SK-N-SH treated with all-trans-retinoic acid at 6 μM for 48 hours (cell line): ENCODE measurements at regions not wholly inside any gene's neighbourhood (a gene's known extent, or its start where the extent isn't known, plus 50 kb on each side); places are given as distances from the start of the nearest gene placed in this dataset.

ENCODE experiments used
- ATAC-seq: fragments of 200-7000 bp; cut with Tn5 transposase; 3 replicates; pipeline ENCODE4 v1.9.1; 2020; ENCODE audit warnings: mild to moderate bottlenecking, moderate library complexity
- CSDC2 ChIP-seq: fragments of 250-450 bp; sonication (Bioruptor Pico); IDR thresholded peaks from 2 replicates; pipeline ENCODE4 v1.5.0; 2020; ENCODE audit warnings: mild to moderate bottlenecking, moderate library complexity
- ESRRG ChIP-seq: fragments of 250-450 bp; sonication (Bioruptor Pico); IDR thresholded peaks from 2 replicates; pipeline ENCODE4 v1.6.1; 2021; ENCODE audit warnings: mild to moderate bottlenecking
- OSR1 ChIP-seq: fragments of 250-450 bp; sonication (Bioruptor Pico); IDR thresholded peaks from 2 replicates; pipeline ENCODE4 v1.8.0; 2022; ENCODE audit warnings: moderate library complexity, mild to moderate bottlenecking, inconsistent platforms
- PPARA ChIP-seq: fragments of 250-450 bp; sonication (Bioruptor Pico); IDR thresholded peaks from 2 replicates; pipeline ENCODE4 v1.5.0; 2020; ENCODE audit warnings: mild to moderate bottlenecking, borderline replicate concordance
- RARB ChIP-seq: fragments of 250-450 bp; sonication (Bioruptor Pico); IDR thresholded peaks from 2 replicates; pipeline ENCODE4 v1.8.0; 2021; ENCODE audit warnings: mild to moderate bottlenecking, moderate library complexity
- SNAI2 ChIP-seq: fragments of 250-450 bp; sonication (Bioruptor Pico); IDR thresholded peaks from 2 replicates; pipeline ENCODE4 v1.5.0; 2020; ENCODE audit warnings: mild to moderate bottlenecking, moderate library complexity
- TCF4 ChIP-seq: fragments of 250-450 bp; sonication (Bioruptor Pico); IDR thresholded peaks from 2 replicates; pipeline ENCODE4 v1.8.0; 2021; ENCODE audit warnings: mild to moderate bottlenecking, moderate library complexity, borderline replicate concordance
- TOX ChIP-seq: fragments of 250-450 bp; sonication (Bioruptor Pico); IDR thresholded peaks from 2 replicates; pipeline ENCODE4 v1.8.0; 2021; ENCODE audit warnings: mild to moderate bottlenecking, moderate library complexity, borderline replicate concordance
- ZC3H10 ChIP-seq: fragments of 250-450 bp; sonication (Bioruptor Pico); IDR thresholded peaks from 2 replicates; pipeline ENCODE4 v1.5.1; 2021; ENCODE audit warnings: mild to moderate bottlenecking, moderate library complexity
- ZFP30 ChIP-seq: fragments of 450-650 bp; formaldehyde crosslinking; IDR thresholded peaks from 2 replicates; pipeline ENCODE4 v1.5.0; 2022; ENCODE audit warnings: mild to moderate bottlenecking, moderate library complexity
- ZNF565 ChIP-seq: fragments of 450-650 bp; formaldehyde crosslinking; conservative IDR thresholded peaks from 2 replicates; pipeline ENCODE4 v1.5.0; 2020; ENCODE audit warnings: low read depth, mild to moderate bottlenecking, moderate library complexity
- ZNF70 ChIP-seq: fragments of 450-650 bp; formaldehyde crosslinking; IDR thresholded peaks from 2 replicates; pipeline ENCODE4 v1.5.0; 2020; ENCODE audit warnings: mild to moderate bottlenecking, moderate library complexity
- ZNF8 ChIP-seq: fragments of 450-650 bp; formaldehyde crosslinking; IDR thresholded peaks from 2 replicates; pipeline ENCODE4 v1.5.0; 2020; ENCODE audit warnings: mild to moderate bottlenecking, moderate library complexity
- TF ChIP-seq, protein P1 (sequence below): fragments of 250-450 bp; sonication (Bioruptor Pico); IDR thresholded peaks from 2 replicates; pipeline ENCODE4 v1.5.1; 2020; ENCODE audit warnings: low read depth, mild to moderate bottlenecking, moderate library complexity
- TF ChIP-seq, protein P2 (sequence below): fragments of 250-450 bp; sonication (Bioruptor Pico); IDR thresholded peaks from 2 replicates; pipeline ENCODE4 v1.8.0; 2021; ENCODE audit warnings: low read depth, mild to moderate bottlenecking, moderate library complexity, borderline replicate concordance
- TF ChIP-seq, protein P3 (sequence below): fragments of 250-450 bp; sonication (Bioruptor Pico); IDR thresholded peaks from 2 replicates; pipeline ENCODE4 v1.5.0; 2020; ENCODE audit warnings: mild to moderate bottlenecking, moderate library complexity
- TF ChIP-seq, protein P4 (sequence below): fragments of 250-450 bp; sonication (Bioruptor Pico); IDR thresholded peaks from 2 replicates; pipeline ENCODE4 v1.5.1; 2021; ENCODE audit warnings: mild to moderate bottlenecking, moderate library complexity
- TF ChIP-seq, protein P5 (sequence below): fragments of 250-450 bp; sonication (Bioruptor Pico); IDR thresholded peaks from 2 replicates; pipeline ENCODE4 v1.8.0; 2020; ENCODE audit warnings: mild to moderate bottlenecking, moderate library complexity, borderline replicate concordance

DNA sequence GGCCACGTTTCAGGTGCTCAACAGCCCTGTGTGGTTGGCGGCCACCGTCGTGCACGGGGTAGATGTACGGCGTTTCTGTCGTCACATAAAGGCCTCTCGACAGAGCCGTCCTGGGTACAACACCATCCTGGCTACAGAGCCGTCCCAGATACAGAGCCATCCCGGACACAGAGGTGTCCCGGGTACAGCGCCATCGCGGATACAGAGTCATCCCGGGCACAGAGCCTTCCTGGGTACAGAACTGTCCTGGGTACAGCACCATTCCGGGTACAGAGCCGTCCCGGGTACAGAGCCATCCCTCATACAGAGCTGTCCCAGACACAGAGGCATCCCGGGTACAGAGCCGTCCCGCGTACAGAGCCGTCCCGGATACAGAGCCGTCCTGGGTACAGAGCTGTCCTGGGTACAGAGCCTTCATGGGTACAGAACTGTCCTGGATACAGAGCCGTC lies 222.7 kb upstream of the SOX1 start:
- TF ChIP-seq, protein P1, sequence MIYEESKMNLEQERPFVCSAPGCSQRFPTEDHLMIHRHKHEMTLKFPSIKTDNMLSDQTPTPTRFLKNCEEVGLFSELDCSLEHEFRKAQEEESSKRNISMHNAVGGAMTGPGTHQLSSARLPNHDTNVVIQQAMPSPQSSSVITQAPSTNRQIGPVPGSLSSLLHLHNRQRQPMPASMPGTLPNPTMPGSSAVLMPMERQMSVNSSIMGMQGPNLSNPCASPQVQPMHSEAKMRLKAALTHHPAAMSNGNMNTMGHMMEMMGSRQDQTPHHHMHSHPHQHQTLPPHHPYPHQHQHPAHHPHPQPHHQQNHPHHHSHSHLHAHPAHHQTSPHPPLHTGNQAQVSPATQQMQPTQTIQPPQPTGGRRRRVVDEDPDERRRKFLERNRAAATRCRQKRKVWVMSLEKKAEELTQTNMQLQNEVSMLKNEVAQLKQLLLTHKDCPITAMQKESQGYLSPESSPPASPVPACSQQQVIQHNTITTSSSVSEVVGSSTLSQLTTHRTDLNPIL (CRISPR knock-in tag) = no peak
- TF ChIP-seq, protein P2, sequence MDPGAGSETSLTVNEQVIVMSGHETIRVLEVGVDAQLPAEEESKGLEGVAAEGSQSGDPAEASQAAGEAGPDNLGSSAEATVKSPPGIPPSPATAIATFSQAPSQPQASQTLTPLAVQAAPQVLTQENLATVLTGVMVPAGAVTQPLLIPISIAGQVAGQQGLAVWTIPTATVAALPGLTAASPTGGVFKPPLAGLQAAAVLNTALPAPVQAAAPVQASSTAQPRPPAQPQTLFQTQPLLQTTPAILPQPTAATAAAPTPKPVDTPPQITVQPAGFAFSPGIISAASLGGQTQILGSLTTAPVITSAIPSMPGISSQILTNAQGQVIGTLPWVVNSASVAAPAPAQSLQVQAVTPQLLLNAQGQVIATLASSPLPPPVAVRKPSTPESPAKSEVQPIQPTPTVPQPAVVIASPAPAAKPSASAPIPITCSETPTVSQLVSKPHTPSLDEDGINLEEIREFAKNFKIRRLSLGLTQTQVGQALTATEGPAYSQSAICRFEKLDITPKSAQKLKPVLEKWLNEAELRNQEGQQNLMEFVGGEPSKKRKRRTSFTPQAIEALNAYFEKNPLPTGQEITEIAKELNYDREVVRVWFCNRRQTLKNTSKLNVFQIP = no peak
- no peak for TF ChIP-seq ZNF565 (CRISPR knock-in tag)
- TF ChIP-seq, all 23 proteins: peak for 0
- no peak for ATAC-seq

DNA sequence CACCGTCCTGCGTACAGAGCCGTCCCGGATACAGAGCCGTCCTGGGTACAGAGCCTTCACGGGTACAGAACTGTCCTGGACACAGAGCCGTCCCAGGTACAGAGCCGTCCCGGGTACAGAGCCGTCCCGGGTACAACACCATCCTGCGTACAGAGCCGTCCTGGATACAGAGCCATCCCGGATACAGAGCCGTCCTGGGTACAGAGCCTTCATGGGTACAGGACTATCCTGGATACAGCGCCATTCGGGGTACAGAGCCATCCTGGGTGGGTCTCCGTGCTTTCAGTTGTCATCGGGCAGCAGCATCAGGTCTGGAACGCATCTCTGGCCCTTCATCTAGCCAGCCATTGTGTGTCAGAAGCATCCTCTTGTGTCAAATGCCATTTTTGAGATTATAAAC lies 222.3 kb upstream of the SOX1 start:
- ATAC-seq = no peak
- TF ChIP-seq, protein P3, sequence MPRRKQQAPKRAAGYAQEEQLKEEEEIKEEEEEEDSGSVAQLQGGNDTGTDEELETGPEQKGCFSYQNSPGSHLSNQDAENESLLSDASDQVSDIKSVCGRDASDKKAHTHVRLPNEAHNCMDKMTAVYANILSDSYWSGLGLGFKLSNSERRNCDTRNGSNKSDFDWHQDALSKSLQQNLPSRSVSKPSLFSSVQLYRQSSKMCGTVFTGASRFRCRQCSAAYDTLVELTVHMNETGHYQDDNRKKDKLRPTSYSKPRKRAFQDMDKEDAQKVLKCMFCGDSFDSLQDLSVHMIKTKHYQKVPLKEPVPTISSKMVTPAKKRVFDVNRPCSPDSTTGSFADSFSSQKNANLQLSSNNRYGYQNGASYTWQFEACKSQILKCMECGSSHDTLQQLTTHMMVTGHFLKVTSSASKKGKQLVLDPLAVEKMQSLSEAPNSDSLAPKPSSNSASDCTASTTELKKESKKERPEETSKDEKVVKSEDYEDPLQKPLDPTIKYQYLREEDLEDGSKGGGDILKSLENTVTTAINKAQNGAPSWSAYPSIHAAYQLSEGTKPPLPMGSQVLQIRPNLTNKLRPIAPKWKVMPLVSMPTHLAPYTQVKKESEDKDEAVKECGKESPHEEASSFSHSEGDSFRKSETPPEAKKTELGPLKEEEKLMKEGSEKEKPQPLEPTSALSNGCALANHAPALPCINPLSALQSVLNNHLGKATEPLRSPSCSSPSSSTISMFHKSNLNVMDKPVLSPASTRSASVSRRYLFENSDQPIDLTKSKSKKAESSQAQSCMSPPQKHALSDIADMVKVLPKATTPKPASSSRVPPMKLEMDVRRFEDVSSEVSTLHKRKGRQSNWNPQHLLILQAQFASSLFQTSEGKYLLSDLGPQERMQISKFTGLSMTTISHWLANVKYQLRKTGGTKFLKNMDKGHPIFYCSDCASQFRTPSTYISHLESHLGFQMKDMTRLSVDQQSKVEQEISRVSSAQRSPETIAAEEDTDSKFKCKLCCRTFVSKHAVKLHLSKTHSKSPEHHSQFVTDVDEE (CRISPR knock-in tag) = no peak
- TF ChIP-seq, protein P2 = no peak
- TF ChIP-seq RARB (CRISPR knock-in tag) = no peak
- TF ChIP-seq, protein P1 (CRISPR knock-in tag) = no peak
- no peak for TF ChIP-seq SNAI2 (CRISPR knock-in tag)
- TF ChIP-seq TOX (CRISPR knock-in tag) = no peak
- TF ChIP-seq ESRRG (CRISPR knock-in tag) = no peak
- TF ChIP-seq, protein P4, sequence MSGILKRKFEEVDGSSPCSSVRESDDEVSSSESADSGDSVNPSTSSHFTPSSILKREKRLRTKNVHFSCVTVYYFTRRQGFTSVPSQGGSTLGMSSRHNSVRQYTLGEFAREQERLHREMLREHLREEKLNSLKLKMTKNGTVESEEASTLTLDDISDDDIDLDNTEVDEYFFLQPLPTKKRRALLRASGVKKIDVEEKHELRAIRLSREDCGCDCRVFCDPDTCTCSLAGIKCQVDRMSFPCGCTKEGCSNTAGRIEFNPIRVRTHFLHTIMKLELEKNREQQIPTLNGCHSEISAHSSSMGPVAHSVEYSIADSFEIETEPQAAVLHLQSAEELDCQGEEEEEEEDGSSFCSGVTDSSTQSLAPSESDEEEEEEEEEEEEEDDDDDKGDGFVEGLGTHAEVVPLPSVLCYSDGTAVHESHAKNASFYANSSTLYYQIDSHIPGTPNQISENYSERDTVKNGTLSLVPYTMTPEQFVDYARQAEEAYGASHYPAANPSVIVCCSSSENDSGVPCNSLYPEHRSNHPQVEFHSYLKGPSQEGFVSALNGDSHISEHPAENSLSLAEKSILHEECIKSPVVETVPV (CRISPR knock-in tag) = no peak
- TF ChIP-seq, all 23 proteins: peak for 0

DNA sequence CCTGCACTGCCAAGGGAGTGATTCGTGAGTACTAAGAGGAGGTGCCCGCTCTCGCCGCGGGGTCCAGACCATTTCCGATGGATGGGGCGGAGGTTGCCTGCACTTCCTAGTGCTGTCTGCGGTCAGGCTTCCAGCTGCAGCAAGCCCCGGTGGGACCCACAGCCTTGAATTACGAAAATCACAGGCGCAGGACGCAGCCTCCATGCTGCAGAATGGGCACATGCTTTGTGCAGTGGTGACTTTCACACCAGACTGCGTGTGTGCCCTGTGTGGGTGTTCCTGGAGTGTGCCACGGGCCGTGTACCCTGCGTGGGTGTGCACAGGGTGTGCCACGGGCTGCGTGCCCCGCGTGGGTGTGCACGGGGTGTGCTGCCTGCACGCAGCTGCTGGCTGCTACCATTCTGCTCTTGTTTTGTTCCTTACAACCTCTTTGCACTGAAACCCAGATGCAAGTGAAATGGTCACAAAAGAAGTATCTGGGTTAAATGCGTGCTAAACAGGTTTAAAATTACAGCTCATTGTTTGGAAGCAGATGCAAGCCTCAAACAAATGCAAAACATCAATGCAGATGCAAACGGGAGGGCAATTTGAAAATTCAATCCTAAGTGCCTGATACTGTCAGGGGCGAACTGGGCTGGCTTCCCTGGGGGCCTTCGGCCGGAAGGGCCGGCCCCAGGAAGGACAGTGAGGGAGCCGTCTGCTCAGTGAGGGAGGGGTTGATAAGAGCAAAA lies 221.2 kb upstream of the SOX1 start:
- no peak for ATAC-seq
- TF ChIP-seq PPARA (no peak), OSR1 (CRISPR knock-in tag) (no peak), ZNF8 (CRISPR knock-in tag) (no peak), TCF4 (no peak), CSDC2 (CRISPR knock-in tag) (no peak), SNAI2 (CRISPR knock-in tag) (no peak), TOX (CRISPR knock-in tag) (no peak), ZNF70 (no peak), ZNF565 (CRISPR knock-in tag) (no peak), ZC3H10 (no peak), ZFP30 (CRISPR knock-in tag) (no peak)
- TF ChIP-seq, protein P2 = no peak
- TF ChIP-seq, protein P1 (CRISPR knock-in tag) = no peak
- TF ChIP-seq, protein P5, sequence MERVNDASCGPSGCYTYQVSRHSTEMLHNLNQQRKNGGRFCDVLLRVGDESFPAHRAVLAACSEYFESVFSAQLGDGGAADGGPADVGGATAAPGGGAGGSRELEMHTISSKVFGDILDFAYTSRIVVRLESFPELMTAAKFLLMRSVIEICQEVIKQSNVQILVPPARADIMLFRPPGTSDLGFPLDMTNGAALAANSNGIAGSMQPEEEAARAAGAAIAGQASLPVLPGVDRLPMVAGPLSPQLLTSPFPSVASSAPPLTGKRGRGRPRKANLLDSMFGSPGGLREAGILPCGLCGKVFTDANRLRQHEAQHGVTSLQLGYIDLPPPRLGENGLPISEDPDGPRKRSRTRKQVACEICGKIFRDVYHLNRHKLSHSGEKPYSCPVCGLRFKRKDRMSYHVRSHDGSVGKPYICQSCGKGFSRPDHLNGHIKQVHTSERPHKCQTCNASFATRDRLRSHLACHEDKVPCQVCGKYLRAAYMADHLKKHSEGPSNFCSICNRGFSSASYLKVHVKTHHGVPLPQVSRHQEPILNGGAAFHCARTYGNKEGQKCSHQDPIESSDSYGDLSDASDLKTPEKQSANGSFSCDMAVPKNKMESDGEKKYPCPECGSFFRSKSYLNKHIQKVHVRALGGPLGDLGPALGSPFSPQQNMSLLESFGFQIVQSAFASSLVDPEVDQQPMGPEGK (CRISPR knock-in tag) = no peak
- TF ChIP-seq, protein P4 (CRISPR knock-in tag) = no peak
